PC-3 (cell line): ENCODE measurements at regions not wholly inside any gene's neighbourhood (a gene's known extent, or its start where the extent isn't known, plus 50 kb on each side); places are given as distances from the start of the nearest gene placed in this dataset.

Source experiments
- EZH2phosphoT487 ChIP-seq: fragments of 300-600 bp; sonication (generic); IDR thresholded peaks from 2 replicates; pipeline ENCODE4 v1.6.1; 2018; ENCODE audit warnings: mild to moderate bottlenecking, antibody characterized with exemption, low read length, borderline replicate concordance
- TF ChIP-seq, protein P1 (sequence below): fragments of 300-600 bp; sonication (generic); conservative IDR thresholded peaks from 2 replicates; pipeline ENCODE4 v1.5.1; 2017; ENCODE audit warnings: antibody characterized with exemption, low read depth, mild to moderate bottlenecking, low read length

DNA sequence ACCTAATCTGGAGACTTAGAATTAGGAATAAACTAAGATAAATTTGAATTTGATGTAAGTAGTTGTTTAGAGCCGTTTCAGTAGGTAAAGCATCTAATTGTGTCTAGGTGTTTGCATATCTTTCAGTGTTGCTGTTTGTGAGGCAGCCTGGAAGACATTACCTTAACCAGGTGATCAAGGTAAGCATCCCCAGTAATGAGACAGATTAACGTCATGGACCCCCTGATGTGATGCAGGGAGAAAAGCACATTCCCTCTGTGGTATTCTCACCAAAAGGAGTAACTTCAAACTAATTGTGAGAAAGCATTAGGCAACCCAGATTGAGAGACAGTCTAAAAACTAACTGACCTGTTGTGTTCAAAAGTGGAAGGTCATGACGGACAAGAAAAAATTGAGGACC, 251.6 kb downstream of the NUAK1 start:
- TF ChIP-seq, protein P1, sequence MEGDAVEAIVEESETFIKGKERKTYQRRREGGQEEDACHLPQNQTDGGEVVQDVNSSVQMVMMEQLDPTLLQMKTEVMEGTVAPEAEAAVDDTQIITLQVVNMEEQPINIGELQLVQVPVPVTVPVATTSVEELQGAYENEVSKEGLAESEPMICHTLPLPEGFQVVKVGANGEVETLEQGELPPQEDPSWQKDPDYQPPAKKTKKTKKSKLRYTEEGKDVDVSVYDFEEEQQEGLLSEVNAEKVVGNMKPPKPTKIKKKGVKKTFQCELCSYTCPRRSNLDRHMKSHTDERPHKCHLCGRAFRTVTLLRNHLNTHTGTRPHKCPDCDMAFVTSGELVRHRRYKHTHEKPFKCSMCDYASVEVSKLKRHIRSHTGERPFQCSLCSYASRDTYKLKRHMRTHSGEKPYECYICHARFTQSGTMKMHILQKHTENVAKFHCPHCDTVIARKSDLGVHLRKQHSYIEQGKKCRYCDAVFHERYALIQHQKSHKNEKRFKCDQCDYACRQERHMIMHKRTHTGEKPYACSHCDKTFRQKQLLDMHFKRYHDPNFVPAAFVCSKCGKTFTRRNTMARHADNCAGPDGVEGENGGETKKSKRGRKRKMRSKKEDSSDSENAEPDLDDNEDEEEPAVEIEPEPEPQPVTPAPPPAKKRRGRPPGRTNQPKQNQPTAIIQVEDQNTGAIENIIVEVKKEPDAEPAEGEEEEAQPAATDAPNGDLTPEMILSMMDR = no peak
- no peak for TF ChIP-seq EZH2phosphoT487
